ENCODE measurements at regions not wholly inside any gene's neighbourhood (a gene's known extent, or its start where the extent isn't known, plus 50 kb on each side); places are given as distances from the start of the nearest gene placed in this dataset.
A peak's percentile ranks its signal among the peaks of the same experiment; 100 is the strongest.

GRCh38 chr16:85358704-85359146 lies 246.5 kb upstream of the CIBAR2 start:
- H3K36me3 ChIP-seq (replicated peaks in 1 of 2; ENCODE audit: control insufficient read depth in 1 of 2, insufficient read depth in 2 of 2, low read length in 2 of 2) = no peaks in the 10 kb centered on the region
- in situ Hi-C loops (cut with HindIII; ENCODE audit: extremely low pct_ligation_motif_present, low pct_unique_long_range_greater_than_20kb) = no loop called here
- no peak overlapping the region for H3K9ac ChIP-seq (ENCODE audit: insufficient read depth, low read depth, low read length)
- no TSS peak for BruUV-seq (replicated peaks)
- H3K4me2 ChIP-seq (ENCODE audit: low read depth, low read length) = no peak overlapping the region
- H3K27ac ChIP-seq (ENCODE audit: extremely low read length, insufficient read depth, low read length) = no peak overlapping the region
- DNase-seq (ENCODE audit: low spot score) (no peak), ATAC-seq (no peak), FAIRE-seq (no peak)
- no peaks in the 10 kb centered on the region for H3K79me2 ChIP-seq (ENCODE audit: insufficient read depth, low read length)
- H3K4me1 ChIP-seq (ENCODE audit: insufficient read depth, low read length) = peaks cover 42% of the 10 kb centered on the region
- TF ChIP-seq, protein P1, sequence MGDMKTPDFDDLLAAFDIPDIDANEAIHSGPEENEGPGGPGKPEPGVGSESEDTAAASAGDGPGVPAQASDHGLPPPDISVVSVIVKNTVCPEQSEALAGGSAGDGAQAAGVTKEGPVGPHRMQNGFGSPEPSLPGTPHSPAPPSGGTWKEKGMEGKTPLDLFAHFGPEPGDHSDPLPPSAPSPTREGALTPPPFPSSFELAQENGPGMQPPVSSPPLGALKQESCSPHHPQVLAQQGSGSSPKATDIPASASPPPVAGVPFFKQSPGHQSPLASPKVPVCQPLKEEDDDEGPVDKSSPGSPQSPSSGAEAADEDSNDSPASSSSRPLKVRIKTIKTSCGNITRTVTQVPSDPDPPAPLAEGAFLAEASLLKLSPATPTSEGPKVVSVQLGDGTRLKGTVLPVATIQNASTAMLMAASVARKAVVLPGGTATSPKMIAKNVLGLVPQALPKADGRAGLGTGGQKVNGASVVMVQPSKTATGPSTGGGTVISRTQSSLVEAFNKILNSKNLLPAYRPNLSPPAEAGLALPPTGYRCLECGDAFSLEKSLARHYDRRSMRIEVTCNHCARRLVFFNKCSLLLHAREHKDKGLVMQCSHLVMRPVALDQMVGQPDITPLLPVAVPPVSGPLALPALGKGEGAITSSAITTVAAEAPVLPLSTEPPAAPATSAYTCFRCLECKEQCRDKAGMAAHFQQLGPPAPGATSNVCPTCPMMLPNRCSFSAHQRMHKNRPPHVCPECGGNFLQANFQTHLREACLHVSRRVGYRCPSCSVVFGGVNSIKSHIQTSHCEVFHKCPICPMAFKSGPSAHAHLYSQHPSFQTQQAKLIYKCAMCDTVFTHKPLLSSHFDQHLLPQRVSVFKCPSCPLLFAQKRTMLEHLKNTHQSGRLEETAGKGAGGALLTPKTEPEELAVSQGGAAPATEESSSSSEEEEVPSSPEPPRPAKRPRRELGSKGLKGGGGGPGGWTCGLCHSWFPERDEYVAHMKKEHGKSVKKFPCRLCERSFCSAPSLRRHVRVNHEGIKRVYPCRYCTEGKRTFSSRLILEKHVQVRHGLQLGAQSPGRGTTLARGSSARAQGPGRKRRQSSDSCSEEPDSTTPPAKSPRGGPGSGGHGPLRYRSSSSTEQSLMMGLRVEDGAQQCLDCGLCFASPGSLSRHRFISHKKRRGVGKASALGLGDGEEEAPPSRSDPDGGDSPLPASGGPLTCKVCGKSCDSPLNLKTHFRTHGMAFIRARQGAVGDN (CRISPR knock-in tag; IDR thresholded peaks at IDR 0.05) = peak; percentile 12; the same call in 1 of the 2 replicates
- no peak for TF ChIP-seq RFX1 (IDR thresholded peaks at IDR 0.05)
- 0 out of 2 replicates have a peak, but pooled peaks have one; percentile 37 for TF ChIP-seq AHR (CRISPR knock-in tag; IDR thresholded peaks at IDR 0.05)
- TF ChIP-seq ZNF567 (CRISPR knock-in tag; IDR thresholded peaks at IDR 0.05; ENCODE audit: borderline replicate concordance) = 0 out of 2 replicates have a peak, but pooled peaks have one; percentile 53
- TF ChIP-seq FOXJ3 (CRISPR knock-in tag; IDR thresholded peaks at IDR 0.05; ENCODE audit: borderline replicate concordance) = no peak
- 0 out of 2 replicates have a peak, but pooled peaks have one; percentile 39 for TF ChIP-seq ZNF225 (CRISPR knock-in tag; IDR thresholded peaks at IDR 0.05)
- no peak overlapping the region for H3K4me3 ChIP-seq (replicated peaks in 1 of 3; ENCODE audit: insufficient read depth in 1 of 3, low read depth in 2 of 3, low read length in 3 of 3)
- intact Hi-C loops (cut with micrococcal nuclease; ENCODE audit: unreplicated experiment) = no loop called here
- POLR2A ChIA-PET = no interaction called here
- no peaks in the 10 kb centered on the region for H4K20me1 ChIP-seq (ENCODE audit: insufficient read depth, low read length)
- WGBS (ENCODE audit: low lambda C conversion rate) = 67% methylated on average over 10 of the region's 10 CpGs
- no peak overlapping the region for H2AFZ ChIP-seq (ENCODE audit: low read length)
- no peaks in the 10 kb centered on the region for H3K27me3 ChIP-seq (ENCODE audit: control insufficient read depth in 1 of 2, insufficient read depth in 2 of 2, low read length in 2 of 2)
- CTCF ChIA-PET (ENCODE audit: low intra/inter-chr PET ratio, low total read pairs) = no interaction called here
- no peaks in the 10 kb centered on the region for H3K9me3 ChIP-seq (ENCODE audit: low read length)
